ENCODE measurements at regions not wholly inside any gene's neighbourhood (a gene's known extent, or its start where the extent isn't known, plus 50 kb on each side); places are given as distances from the start of the nearest gene placed in this dataset.

DNA sequence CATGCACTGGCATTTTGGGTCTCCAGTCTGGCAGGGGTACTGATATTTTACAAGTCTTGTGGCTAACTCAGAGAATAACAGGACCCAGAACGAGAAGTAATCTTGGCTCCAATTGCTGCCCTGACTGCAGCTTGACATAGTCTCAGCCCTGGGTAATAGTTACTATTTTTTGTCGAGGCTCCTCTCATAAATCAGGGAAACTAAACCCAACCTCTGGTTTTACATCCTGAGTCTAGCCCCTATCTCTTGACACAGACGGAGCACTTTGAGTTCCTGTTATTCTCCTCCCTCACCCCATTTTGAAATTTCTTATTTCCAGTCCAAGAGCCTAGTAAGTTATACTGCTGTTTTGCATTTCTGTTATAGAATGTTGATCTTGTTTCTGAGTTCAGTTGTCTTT, 276.1 kb upstream of the GOLIM4 start:
- no peaks in the 10 kb centered on the region for H3K4me1 ChIP-seq
- no peak overlapping the region for H3K27ac ChIP-seq
- peaks cover 0 to 6% of the 10 kb centered on the region in 2 donors for H3K9me3 ChIP-seq
- no peak for TF ChIP-seq CTCF (IDR thresholded peaks at IDR 0.05)
- H3K27me3 ChIP-seq = no peaks in the 10 kb centered on the region
- H3K4me3 ChIP-seq = no peak overlapping the region
- H3K36me3 ChIP-seq = no peaks in the 10 kb centered on the region
- no peak for DNase-seq (ENCODE audit: low spot score)

DNA sequence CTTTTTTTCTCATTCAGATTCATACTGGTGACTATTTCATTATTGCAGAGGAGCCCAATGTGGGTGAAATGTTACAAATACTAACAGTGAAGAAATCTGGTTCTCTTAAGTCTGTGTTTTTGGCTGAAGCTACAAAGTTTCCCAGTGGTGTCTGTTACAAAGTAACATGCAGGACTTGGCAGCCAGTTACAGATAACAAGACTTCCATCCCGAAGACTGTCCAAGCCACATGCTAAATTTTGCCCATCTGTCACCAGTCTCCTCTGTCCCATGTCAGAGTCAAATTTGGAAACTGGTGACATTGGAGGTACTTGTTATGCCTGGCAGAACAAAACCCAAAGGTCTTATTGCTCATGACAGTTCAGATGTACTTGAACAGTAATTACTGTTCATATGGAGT, 269.2 kb upstream of the GOLIM4 start:
- no peak for TF ChIP-seq CTCF (IDR thresholded peaks at IDR 0.05)
- H3K4me3 ChIP-seq = no peak overlapping the region
- no peaks in the 10 kb centered on the region for H3K36me3 ChIP-seq
- H3K9me3 ChIP-seq = no peaks in the 10 kb centered on the region
- no peaks in the 10 kb centered on the region for H3K4me1 ChIP-seq
- peak overlapping the region; percentile 31 to 80 for H3K27ac ChIP-seq
- H3K27me3 ChIP-seq = no peaks in the 10 kb centered on the region
- DNase-seq (ENCODE audit: low spot score) = no peak

- no peak for DNase-seq (ENCODE audit: low spot score)
- Histone ChIP-seq H3K27ac (no peak overlapping the region), H3K4me3 (no peak overlapping the region), H3K4me1 (no peaks in the 10 kb centered on the region), H3K27me3 (no peaks in the 10 kb centered on the region), H3K36me3 (no peaks in the 10 kb centered on the region), H3K9me3 (no peaks in the 10 kb centered on the region)
- no peak for TF ChIP-seq CTCF (IDR thresholded peaks at IDR 0.05)
These were observed 267.0 kb upstream of the GOLIM4 start for GRCh38 chr3:168362661-168363247.

GRCh38 chr3:168362156-168362555, 266.4 kb upstream of the GOLIM4 start:
- H3K27me3 ChIP-seq = no peaks in the 10 kb centered on the region
- no peaks in the 10 kb centered on the region for H3K9me3 ChIP-seq
- no peaks in the 10 kb centered on the region for H3K36me3 ChIP-seq
- no peak overlapping the region for H3K27ac ChIP-seq
- no peak for TF ChIP-seq CTCF (IDR thresholded peaks at IDR 0.05)
- no peak for DNase-seq (ENCODE audit: low spot score)
- H3K4me1 ChIP-seq = no peaks in the 10 kb centered on the region
- no peak overlapping the region for H3K4me3 ChIP-seq

DNA sequence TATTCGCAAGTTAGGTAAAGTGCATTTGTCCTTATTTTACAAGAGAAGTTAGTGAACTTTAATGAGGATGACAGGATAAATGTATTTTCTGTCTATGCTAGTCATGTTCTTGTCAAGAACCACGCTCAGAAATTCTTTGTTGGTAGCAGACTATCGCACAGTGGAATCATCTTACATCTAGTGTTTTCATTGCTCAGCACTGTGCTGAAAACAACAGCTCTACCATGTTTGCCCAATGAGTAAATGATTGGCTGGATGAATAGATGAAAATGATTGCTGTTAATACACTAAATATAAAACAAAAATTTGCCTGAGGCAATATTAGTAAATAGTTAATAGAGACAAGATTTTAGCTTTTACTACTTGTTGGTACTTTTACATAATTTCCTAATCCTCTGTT, 265.3 kb upstream of the GOLIM4 start:
- no peaks in the 10 kb centered on the region for H3K27me3 ChIP-seq
- no peak for DNase-seq (ENCODE audit: low spot score)
- H3K4me3 ChIP-seq = no peak overlapping the region
- no peaks in the 10 kb centered on the region for H3K4me1 ChIP-seq
- H3K9me3 ChIP-seq = no peaks in the 10 kb centered on the region
- TF ChIP-seq CTCF (IDR thresholded peaks at IDR 0.05) = no peak
- H3K27ac ChIP-seq = no peak overlapping the region
- H3K36me3 ChIP-seq = no peaks in the 10 kb centered on the region

Measured in right atrium auricular region (tissue), 2 donors.